GM12875 (cell line): ENCODE measurements at regions not wholly inside any gene's neighbourhood (a gene's known extent, or its start where the extent isn't known, plus 50 kb on each side); places are given as distances from the start of the nearest gene placed in this dataset.

Experiments
- H3K4me3 ChIP-seq: one replicate; pipeline ENCODE4 v1.5.1; 2011; ENCODE audit warnings: low read depth, low read length, control low read depth
- TF ChIP-seq, protein P1 (sequence below): IDR thresholded peaks from 2 replicates; pipeline ENCODE4 v1.5.1; 2011; ENCODE audit warnings: low read depth, mild to moderate bottlenecking, control low read depth, inconsistent platforms, low read length, moderate library complexity, borderline replicate concordance; ENCODE audit not compliant: insufficient read depth

DNA sequence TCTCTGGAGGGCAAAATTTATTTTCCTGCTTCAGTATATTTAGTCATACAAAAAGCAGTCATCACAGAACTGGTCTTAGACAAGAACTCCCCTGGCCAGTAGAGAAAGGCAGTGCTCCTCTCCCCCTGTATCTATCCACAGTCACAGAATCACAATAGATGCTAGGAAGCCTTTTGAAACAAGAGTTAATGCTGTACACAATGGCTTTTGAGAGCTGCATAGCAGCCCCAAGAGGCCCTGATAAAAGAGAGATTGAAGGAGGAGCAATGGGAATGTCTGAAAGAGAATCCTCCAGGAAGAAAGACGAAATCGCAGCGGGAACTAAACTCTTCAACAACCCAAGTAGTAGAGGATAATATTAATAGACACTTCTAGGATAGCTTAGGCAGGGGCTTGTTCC, 330.2 kb downstream of the RBM43 start:
- TF ChIP-seq, protein P1, sequence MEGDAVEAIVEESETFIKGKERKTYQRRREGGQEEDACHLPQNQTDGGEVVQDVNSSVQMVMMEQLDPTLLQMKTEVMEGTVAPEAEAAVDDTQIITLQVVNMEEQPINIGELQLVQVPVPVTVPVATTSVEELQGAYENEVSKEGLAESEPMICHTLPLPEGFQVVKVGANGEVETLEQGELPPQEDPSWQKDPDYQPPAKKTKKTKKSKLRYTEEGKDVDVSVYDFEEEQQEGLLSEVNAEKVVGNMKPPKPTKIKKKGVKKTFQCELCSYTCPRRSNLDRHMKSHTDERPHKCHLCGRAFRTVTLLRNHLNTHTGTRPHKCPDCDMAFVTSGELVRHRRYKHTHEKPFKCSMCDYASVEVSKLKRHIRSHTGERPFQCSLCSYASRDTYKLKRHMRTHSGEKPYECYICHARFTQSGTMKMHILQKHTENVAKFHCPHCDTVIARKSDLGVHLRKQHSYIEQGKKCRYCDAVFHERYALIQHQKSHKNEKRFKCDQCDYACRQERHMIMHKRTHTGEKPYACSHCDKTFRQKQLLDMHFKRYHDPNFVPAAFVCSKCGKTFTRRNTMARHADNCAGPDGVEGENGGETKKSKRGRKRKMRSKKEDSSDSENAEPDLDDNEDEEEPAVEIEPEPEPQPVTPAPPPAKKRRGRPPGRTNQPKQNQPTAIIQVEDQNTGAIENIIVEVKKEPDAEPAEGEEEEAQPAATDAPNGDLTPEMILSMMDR = no peak
- no peak overlapping the region for H3K4me3 ChIP-seq

- TF ChIP-seq, protein P1 = no peak
- H3K4me3 ChIP-seq = no peak overlapping the region
Measured at GRCh38 chr2:150925611-150926010, 336.1 kb downstream of the RBM43 start.

DNA sequence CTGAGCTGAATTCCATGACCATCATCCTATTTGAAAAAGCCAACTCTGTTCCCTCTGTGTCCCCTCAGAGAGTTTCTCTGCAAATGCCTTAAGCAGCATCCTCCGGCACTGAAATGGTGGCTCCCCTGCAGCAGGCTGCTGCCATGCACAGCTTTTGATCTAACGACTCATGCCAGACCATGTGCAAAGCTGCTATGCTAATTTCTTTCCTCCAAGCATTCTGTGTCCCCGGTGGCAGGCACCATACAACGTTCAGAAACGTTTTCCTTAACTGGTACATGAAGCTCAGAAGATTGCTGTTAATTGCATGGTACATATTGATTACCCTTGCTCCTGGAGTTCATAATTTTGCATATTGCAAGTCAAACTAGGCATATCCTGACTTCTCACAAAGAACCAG, 336.8 kb downstream of the RBM43 start:
- no peak overlapping the region for H3K4me3 ChIP-seq
- TF ChIP-seq, protein P1 = no peak

- no peak overlapping the region for H3K4me3 ChIP-seq
- TF ChIP-seq, protein P1 = no peak
Measured at GRCh38 chr2:150919901-150920300, 341.8 kb downstream of the RBM43 start.

DNA sequence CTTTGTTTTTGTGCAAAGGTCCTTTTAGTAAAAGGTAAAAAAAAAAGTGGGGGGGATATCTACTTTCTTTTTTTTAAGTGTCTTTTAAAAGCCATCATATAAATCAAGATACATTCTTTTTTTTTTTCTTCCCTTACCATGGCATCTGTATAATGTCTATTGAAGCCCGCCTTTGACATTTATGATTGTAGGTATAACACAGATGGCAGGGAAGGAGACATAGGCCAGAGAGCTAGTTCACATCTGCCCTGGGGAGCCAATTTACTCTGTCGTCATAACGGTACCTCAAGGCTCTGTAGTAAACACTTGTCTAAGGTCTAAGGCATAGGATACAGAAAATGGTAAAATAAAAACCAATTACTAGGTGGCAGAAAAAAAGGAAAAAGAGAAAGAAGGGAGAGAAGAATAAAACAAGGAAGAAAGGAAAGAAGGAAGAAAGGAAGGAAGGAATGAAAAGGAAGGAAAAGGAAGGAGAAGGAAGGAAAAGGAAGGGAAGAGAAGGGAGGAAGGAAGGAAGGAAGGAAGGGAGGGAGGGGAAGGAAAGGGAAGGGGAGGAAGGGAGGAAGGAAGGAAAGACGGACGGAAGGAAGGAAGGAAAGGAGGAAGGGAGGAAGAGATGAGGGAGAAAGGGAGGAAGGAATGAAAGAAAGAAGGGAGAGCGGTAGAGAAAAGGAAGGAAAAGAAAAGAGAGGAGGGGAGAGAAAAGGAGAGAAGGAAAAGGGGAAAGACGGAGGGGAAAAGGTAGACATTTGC, 343.5 kb downstream of the RBM43 start:
- H3K4me3 ChIP-seq = no peak overlapping the region
- TF ChIP-seq, protein P1 = no peak

DNA sequence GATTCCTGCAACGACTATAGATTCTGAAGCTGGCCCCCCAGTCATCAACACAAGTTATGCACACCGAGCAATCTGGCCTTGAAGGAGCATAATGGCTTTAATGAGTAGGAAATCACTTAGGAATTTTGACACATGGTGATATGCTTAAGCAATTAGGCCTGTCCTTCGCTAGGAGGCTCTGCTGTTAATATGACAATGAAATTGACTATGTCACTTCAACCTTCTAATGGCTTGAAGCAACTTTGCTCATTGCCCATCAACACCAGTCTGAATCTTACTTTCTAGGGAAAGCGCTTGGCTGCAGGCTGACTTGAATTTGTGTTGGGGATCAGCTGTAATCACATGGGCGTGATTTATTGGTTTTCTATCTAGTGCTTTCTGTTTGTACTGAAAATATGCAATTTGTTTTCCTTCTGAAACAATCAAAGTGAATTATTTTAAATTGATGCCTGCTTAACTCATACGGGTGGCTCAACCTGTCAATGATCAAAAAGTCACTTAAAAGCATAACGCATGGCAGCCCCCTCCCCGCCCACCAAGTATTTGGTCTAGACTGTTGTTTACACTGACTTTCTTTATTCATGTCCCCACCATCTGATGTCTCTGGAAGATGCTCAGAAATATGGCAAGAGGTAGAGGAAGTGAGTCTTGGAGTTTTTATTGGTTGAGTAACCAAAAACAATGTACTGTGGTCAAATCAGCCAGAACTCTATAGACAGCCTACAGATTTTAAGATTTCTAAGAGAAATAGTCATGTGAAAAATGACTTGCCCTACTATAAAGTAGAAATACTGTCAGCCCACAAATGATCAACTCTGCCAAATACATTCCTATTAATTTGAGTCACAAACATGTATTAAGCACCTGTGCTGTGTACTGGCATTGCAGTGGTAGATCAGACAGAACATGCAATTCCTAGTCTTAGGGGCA, 344.9 kb downstream of the RBM43 start:
- TF ChIP-seq, protein P1 = no peak
- no peak overlapping the region for H3K4me3 ChIP-seq
